Cerebellar nuclear complex (tissue), 1 donor: ENCODE measurements at regions not wholly inside any gene's neighbourhood (a gene's known extent, or its start where the extent isn't known, plus 50 kb on each side); places are given as distances from the start of the nearest gene placed in this dataset.
A peak's percentile ranks its signal among the peaks of the same experiment; 100 is the strongest.
"Not testable (repeated sequence)": the region's sequence is repeated elsewhere in the genome, so short reads cannot be mapped to it uniquely, and the experiment has no call there.

ENCODE experiments used
- DNase-seq, 2 experiments: peaks; one replicate each; lab custom pipeline; 2025; lab: John Stamatoyannopoulos, UW

DNA sequence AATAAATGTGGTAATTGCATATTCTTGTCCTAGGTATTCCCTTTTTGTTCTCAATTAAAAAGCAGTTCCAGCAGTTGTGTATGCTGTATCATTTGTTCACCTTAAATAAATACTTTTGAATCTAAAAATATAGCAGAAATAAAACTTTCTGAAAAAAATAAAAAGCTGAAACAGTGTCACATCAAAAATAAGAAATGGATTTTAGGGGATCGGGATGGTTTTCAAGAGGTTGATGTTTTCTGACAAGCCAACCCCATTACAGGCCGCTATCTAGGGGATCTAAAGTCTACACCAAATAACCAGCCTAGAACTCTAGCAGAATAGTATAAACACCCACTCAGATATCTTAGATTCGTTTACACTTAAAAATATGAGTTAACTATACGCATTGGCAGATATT is 95.4 kb upstream of the MAML3 start:
- DNase-seq = no peak

DNA sequence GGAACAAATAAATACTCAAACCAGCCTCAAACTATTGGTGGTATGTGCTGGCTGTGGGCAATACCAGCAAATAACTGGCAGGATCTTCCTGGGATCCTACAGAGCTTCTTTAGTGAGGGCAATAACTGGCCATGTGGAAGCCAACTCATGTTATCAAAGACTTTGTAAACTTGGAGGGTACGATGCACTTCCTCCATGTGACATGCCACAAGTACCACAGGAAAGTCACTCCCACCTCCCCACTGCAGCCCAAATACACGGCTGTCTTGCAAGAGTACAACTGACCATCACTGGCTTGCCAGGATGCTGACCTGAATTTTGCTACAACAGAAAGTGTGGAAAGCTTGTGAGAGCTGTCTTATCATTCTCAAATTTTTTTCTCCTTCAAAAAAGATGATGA is 93.3 kb upstream of the MAML3 start:
- DNase-seq = no peak

DNA sequence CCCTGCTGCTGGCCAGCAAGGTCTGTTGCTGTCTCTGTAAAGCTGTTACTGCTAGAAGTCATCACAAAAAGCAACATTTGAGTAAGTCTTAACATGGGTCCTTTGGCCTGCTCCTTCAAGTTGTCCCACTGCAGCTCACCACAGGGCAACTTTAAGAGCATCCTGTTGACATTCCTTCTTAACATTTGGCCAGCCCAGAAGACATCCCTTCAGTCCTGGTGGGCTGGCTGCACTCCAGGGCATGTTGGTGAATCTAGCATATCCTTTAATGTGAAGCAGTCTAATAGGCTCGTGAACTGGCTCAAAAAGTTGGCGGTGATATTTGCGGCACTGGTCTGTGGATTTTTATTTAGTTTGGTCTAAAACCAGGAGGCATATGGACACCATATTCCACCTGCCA is 92.2 kb upstream of the MAML3 start:
- no peak for DNase-seq

DNA sequence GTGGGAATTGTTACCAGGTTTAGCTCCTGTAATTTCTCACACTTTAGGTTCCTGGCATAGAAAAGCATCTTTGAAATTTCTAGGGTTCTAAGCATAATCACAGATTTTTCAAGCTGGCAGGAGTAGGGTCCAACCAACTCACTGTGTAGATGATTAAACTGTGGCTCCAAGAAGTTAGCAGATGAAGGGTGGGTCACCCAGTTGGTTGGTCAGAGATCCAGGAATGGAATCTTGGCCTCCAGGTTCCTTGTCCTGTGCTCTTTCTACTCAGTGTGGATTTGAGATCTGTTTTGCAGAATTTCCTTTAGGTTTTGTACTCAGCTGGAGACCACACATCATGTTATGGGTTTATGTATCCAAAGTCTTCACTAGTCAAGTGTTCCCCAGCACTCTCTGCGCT is 90.3 kb upstream of the MAML3 start:
- no peak for DNase-seq

DNA sequence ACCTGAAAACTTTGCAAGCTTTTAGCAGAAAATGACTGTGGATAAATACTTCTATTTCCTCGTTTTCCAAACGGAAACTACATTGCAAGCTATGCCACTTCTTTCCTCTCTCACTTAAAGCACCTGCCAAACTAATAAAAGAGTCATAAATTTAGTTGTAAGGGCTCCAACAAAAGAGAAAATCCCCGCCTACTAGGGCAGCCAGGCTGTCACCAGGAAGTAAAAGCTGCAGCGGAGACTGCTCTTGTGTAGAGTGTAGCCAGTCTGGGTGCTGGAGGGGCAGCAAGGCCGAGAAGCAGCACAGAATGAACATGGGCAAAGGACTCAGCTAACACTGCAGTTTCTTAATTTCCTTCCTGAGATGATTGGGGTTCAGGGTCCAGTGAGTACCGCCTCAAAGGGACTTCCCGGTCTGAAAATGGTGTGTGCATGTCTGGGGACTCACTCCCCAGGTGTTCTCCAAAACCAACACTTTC is 89.3 kb upstream of the MAML3 start:
- no peak for DNase-seq

DNA sequence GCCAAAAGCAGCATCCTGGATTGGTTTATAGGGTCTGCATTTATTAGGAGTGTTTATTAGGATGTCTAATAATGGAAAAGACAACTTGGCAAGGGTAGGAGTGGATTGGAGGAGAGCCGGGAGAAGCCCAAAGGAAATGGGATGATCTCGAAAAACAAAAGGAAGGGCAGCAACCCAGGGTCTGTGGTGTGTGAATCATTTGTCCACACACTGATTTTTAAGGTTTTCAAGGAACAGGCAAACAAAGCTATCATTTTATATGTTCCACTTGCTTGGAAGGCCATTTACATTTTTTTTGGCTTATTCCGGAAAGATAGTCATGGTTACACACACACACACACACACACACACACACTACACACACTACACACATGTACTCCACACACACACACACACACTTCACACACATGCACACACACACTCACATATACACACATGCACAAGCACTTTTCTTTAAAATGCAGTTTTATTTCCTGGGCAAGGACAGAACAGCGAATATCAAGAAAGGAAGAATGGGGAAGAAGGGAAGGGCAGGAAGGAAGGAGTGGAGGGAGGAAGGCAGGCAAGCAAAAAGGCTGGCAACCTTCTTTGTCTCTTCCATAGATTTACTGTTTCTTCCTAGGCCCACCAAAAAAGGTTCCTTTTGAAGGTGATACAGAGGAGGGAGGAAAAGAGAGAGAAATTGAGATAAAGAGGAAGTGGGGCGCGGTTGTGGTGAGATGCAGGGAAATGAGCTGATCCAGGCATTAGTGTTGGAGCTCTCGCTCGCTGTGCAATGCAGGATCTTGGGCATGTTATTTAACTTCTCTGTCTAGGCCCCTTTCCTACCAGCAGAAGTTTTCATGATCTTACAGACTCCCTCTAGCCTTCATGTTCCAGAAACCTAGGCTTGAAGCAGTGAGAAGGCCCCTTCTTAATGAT is 88.6 kb upstream of the MAML3 start:
- DNase-seq = no peak

DNA sequence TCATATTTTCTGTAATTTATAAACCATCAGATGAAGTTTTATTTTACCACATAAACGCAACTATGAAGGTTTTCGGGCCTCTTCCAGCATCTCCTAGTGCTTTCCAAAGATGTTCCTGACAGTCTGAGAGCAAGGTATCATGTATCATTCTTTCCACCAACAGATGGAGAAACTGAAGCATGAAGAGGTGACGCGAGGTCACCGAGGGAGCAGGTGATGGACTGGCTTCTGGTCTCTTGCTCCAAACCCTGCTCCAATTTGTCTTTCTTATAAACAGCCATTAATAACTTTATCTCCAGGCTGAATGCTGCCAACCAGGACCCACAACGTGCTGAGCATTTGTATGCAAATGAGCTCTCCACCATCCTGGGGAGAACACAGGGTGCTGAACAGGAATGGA is 86.3 kb upstream of the MAML3 start:
- DNase-seq = no peak

DNA sequence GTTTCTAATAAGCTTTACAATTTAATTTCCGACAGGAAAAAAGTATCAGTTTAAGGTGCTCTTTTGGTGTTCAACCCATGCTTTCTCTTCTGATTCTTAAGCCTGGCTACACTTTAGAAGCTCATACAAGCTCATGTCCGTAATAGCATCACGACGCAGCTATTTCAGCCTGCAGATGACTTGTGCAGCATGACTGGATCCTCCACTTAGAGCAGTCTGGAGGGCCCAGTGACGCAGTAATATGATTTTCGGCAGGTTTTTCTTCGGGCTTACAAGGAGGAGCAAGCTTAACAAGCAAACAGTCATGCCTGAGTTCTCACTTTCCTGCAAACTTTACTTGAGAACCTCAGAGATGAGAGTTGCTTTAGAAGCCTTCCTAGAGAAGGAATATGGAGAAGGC is 85.3 kb upstream of the MAML3 start:
- DNase-seq = no peak

DNA sequence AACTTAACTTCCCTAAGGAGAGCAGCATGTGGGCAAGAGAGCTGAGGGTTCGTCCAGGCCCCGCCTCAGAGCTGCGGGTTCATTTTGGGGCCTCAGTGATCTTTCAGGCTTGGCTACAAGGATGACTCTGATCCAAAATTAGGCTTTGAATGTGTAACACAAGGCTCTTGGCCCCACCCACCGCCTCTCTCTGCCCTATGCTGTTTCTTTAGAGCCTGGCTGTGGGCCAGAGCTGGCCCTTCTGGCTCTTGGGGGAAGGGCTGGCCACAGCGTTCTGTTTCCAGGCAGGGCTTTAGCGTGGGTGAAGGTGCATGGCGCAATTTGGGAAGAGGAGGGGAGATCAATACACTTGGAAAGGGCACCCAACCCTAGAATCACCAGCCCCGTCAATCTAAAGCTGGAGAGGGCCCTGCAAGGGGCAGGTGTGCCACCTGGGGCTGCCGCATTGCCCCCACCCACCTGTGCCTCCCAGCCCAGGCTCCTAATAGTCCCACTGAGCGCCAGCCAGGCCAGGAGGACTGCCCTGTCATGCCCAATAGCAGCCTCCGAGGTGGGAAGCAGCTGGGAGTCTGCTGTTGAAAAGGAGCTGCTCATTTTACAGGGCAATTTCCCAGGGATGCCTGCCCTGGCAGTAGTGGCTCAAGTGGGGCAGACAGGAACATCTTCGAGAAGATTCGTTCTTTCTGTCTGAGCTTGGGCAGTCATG is 84.5 kb upstream of the MAML3 start:
- peak; percentile 63 to 80 for DNase-seq

DNA sequence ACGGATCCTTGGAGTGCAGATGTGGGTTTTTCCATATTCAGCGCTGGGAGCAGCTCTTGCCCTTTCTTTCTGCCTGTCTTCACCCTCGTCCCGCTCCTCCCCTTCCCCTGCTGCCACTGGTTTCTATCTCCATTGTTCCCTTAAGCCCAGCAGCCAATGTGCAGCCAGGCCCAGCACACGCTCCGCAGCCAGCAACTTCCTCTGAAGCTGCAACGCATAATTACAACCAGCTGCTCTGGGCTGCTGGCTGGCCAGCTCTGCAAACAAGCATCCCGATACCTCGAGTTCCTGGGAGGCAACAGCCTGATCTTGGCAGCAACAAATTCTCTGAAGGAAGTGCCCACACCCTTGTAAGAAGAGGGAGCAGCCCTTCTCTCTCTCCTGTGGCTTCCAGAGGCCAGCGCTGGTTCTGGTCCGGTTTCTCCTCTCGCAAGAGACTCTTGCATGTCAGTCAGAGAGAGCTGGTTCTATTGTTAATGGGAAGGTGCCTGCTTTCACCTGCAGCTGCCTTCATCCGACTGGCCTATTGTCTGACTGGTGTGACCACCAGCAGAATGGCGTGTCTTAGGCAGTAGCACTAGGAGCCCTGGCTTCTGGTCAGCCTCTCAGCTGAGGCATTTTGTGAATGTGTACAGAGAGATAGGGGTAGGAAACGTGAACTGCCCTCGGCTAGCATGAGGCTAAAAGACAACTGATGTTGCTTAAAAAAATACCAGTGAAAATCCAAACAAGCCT is 83.8 kb upstream of the MAML3 start:
- DNase-seq = no peak

DNA sequence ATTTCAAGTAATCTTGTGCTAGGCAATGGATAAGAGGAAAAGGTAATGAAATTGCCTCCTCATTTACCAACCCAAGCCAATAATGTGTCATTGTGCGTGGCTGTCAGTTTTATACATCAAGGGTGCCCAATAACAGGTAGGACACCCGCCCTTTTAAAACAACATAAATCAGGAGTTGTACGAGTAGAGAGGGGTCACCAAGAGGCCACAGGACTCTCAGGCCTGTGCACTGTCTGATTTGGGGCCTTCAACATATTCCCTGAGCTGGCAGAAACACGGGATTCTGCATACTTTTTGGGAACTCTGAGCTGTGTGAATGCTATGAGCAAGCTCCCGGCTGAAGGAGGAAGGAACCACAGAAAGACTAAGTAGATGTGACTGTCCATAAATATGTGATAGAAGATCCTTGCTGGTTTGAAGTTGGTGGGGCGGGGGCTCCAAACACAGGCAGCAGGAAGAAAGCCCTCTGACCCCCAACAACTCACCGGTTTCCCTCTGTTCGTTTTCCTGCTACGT is 82.7 kb upstream of the MAML3 start:
- no peak for DNase-seq

DNA sequence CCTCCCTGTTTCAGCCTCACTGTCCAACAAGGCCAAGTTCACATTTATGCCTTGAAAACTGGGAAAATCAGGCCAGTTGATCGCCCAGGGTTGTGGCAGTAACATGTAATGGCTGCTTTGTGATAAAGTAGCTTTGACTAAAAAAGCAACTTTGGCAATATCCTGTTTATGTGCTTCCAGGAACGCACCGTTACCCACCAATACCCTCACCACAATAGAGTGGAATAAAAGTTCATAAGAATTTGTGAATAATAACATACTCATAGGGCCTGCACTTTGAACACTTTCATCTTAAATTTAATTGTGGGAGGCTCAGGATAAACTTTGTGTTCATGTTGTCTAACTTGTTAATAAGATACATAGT is 80.7 kb upstream of the MAML3 start:
- DNase-seq = no peak

DNA sequence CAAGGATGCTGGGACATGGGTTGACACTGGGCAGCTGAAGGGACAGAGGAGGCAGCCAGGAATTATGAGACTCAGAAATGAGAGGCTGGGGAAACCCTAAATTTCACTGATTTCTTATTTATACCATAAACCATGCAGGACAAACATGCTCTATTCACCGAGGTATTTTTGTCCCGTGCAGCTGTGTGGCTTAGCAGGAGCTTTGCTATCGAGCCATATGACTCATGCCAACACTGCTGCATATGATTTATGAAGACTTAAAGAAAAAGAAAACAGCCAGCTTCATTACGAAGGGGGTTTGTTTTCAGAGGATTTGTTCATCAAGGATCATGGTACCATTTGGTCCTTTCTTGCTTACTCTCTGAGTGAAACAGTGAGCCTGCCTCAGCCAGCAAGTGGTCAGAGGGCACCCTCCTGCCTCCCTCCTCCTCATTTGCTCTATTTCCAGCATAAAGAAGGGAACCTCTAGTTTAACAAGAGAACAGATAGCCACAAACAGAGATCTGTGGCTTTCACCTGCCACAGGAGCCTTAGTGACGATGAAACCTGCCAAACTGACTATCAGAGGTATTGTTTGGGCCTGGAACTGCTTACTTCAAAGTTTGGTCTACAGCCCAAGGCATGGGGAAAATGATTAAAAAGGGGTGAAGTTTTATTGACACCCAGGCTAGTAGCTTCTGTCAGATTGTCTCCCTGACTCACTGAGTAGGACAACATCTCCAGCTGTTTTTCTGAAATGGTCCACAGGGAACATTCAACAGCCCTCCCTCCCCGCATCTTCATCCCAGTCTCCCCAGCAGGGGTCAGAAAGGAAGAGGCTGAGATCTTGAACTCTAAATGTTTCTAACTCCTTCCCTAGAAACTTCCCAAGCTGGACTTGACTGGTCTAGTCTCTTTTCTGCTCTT is 80.1 kb upstream of the MAML3 start:
- no peak for DNase-seq

DNA sequence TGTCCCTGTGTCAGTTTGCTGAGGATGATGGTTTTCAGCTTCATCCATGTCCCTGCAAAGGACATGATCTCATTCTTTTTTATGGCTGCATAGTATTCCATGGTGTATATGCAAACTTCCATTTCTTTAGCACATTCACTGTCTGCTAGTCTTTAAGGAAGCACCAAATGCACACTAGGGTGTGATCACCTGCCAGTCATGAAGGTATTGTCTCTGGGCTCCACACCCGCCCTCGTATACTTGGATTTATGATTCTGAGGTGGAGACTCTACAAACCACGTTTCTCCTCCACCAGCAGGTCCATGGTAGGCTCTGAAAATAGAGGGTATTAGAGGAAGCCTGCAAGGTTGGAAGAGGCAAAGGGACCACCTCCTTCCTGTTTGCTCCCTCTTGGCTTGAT is 75.9 kb upstream of the MAML3 start:
- no peak for DNase-seq

DNA sequence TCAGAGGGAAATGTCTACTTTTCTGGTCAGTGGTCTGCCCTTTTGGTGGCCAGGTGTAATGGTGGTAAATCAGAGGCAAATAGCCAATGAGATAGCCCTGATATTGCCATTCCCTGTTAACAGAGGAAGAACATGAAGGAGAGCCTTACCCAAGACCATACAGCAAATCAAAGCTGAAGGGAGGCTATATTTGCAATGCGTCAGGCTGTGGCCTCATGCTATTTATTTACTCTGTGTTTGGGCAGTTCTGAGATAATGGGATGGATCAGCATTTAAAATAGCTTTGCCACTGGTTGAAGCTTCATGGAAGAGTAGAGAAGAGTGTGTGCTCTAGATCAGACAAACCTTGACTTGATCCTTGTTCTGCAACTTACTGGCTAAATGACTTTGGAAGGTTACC is 73.3 kb upstream of the MAML3 start:
- no peak for DNase-seq

DNA sequence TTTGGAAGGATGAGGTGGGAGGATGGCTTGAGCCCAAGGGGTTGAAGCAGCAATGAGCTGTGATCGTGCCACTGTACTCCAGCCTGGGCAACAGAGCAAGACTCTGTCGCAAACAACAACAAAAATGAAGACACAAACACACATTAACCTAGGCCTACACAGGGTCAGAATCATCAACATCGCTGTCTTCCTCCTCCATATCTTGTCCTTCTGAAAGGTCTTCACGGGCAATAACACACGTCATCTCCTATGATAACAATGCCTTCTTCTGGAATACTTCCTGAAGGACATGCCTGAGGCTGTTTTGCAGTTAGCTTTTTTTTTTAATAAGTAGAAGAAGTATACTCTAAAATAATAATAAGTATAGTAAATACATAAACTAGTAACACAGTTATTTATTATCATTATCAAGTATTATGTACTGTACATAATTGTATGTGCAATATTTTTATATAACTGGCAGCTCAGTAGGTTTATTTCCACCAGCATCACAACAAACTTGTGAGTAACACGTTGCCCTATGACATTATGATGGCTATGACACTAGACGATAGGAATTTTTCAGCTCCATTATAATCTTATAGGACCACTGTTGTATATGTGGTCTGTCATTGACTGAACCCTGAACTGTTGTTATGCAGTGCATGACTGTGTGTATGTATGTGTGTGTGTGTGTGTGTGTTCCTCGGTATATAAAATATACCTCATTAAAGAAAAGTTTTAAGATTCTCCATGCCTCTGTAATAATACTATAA is 69.2 kb upstream of the MAML3 start:
- no peak for DNase-seq

DNA sequence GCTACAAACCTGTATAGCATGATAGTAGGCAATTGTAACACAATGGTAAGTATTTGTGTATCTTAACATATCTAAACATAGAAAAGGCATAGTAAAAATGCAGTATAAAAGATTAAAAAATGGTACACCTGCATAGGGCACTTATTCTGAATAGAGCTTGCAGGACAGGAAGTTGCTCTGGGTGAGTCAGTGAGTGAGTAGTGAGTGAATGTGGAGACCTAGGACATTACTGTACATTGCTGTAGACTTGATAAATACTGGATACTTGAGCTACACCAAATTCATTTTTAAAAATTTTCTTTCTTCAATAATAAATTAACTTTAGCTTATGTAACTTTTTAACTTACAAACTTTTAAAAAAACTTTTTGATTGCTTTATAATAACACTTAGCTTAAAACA is 68.2 kb upstream of the MAML3 start:
- DNase-seq = no peak

DNA sequence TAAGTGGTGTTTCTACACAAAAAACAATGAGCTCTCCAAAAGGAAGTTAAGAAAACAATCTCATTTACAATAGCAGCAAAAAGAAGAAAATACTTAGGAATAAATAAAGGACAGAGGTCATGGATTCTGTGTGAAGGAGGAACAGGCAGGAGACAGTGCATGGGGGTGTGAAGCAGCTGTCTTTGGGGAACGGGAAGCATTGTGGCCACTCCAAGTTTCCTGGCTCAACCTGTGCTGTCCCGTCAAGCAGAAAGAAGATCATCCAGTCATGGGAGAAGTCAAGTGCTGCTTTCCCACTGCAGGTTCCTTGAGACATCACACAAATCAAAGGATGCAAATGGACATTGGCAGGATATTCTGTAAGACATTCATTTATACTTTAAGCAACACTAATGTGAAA is 66.1 kb upstream of the MAML3 start:
- no peak for DNase-seq

DNA sequence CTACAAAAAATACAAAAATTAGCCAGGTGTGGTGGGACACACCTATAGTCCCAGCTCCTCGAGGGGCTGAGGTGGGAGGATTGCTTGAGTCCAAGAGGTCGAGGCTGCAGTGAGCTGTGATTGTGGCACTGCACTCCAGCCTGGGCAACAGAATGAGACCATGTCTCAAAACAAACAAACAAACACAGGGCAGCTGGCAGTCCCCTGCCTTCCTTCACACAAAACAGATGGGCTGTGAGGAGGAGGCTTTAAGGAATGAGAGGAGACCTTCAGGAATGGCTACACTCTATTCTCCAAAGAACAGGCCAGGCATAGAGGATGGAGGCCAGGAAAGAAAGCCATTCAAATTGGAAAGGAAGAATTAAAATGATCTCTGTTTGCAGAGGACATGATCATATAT is 65.6 kb upstream of the MAML3 start:
- no peak for DNase-seq

DNA sequence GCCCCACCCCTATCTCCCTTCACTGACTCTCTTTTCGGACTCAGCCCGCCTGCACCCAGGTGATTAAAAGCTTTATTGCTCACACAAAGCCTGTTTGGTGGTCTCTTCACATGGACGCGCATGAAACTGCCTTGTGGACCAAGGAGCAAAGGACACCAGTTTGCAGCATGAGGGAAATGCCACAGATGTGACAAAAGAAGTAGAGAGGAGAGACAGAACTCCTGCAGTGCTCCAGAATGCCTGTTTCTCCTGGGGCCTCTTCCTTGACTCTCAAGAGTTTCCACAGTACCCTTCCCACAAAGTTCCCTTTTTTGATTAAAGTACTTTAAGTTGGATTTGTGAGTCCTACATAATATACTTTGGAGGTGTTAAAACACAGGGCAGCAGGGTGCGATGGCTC is 65.1 kb upstream of the MAML3 start:
- not testable (repeated sequence) for DNase-seq

DNA sequence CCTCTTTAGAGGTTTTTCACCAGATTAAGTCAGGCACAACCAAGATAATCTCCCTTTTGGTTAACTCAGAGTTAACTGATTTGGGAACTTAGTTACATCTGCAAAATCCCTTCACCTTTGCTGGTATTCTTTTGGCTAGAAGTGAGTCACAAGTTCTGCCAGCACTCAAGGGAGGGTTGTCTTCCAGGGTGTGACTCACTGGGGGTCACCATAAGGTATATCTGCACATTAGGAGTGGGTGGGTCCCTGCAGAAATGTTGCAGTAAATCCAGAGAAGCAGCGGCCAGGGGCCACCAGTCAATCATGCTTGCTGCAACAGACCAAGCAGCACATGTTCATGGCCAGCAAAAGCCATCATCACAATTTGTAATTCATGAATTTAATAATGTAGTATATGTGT is 59.8 kb upstream of the MAML3 start:
- no peak for DNase-seq
